ENCODE measurements at regions not wholly inside any gene's neighbourhood (a gene's known extent, or its start where the extent isn't known, plus 50 kb on each side); places are given as distances from the start of the nearest gene placed in this dataset.
"Not testable (repeated sequence)": the region's sequence is repeated elsewhere in the genome, so short reads cannot be mapped to it uniquely, and the experiment has no call there.

- Histone ChIP-seq H3K4me2 (ENCODE audit: low read length) (no peak overlapping the region), H3K4me3 (ENCODE audit: low read depth, low read length, poor library complexity, severe bottlenecking) (no peak overlapping the region), H3K79me2 (ENCODE audit: insufficient read depth, low read length) (no peaks in the 10 kb centered on the region), H3K27ac (ENCODE audit: low read depth, low read length, poor library complexity, severe bottlenecking) (no peak overlapping the region), H3K9me3 (ENCODE audit: low read length) (no peaks in the 10 kb centered on the region), H3K27me3 (ENCODE audit: insufficient read depth, low read length) (no peaks in the 10 kb centered on the region), H2AFZ (ENCODE audit: low read length) (no peak overlapping the region), H3K9me2 (ENCODE audit: low read depth, low read length) (no peaks in the 10 kb centered on the region), H3K9ac (ENCODE audit: low read length) (no peak overlapping the region), H3F3A (ENCODE audit: insufficient read depth, low read length) (no peaks in the 10 kb centered on the region), H4K20me1 (ENCODE audit: insufficient read depth, low read length) (no peaks in the 10 kb centered on the region), H3K4me1 (ENCODE audit: insufficient read depth, low read length, severe bottlenecking) (no peaks in the 10 kb centered on the region), H3K36me3 (ENCODE audit: insufficient read depth, low read length) (no peaks in the 10 kb centered on the region)
- no peak for TF ChIP-seq CTCF (IDR thresholded peaks at IDR 0.05; ENCODE audit: low read length)
- no peak for TF ChIP-seq EZH2 (IDR thresholded peaks at IDR 0.05; ENCODE audit: borderline replicate concordance, low read length)
Observed at GRCh38 chr5:164146223-164146622, 640.8 kb downstream of the MAT2B start.

GRCh38 chr5:164148292-164148691 is 642.9 kb downstream of the MAT2B start:
- Histone ChIP-seq H3K9me3 (ENCODE audit: low read length) (no peaks in the 10 kb centered on the region), H3K4me2 (ENCODE audit: low read length) (no peak overlapping the region), H3K9me2 (ENCODE audit: low read depth, low read length) (no peaks in the 10 kb centered on the region), H3K79me2 (ENCODE audit: insufficient read depth, low read length) (no peaks in the 10 kb centered on the region), H2AFZ (ENCODE audit: low read length) (no peak overlapping the region), H3K4me1 (ENCODE audit: insufficient read depth, low read length, severe bottlenecking) (no peaks in the 10 kb centered on the region), H3K27me3 (ENCODE audit: insufficient read depth, low read length) (no peaks in the 10 kb centered on the region), H4K20me1 (ENCODE audit: insufficient read depth, low read length) (no peaks in the 10 kb centered on the region), H3K9ac (ENCODE audit: low read length) (no peak overlapping the region), H3F3A (ENCODE audit: insufficient read depth, low read length) (no peaks in the 10 kb centered on the region), H3K27ac (ENCODE audit: low read depth, low read length, poor library complexity, severe bottlenecking) (no peak overlapping the region), H3K4me3 (ENCODE audit: low read depth, low read length, poor library complexity, severe bottlenecking) (no peak overlapping the region), H3K36me3 (ENCODE audit: insufficient read depth, low read length) (no peaks in the 10 kb centered on the region)
- no peak for TF ChIP-seq EZH2 (IDR thresholded peaks at IDR 0.05; ENCODE audit: borderline replicate concordance, low read length)
- no peak for TF ChIP-seq CTCF (IDR thresholded peaks at IDR 0.05; ENCODE audit: low read length)

GRCh38 chr5:164152539-164152938 is 647.1 kb downstream of the MAT2B start:
- H3K9me2 ChIP-seq (ENCODE audit: low read depth, low read length); H4K20me1 ChIP-seq (ENCODE audit: insufficient read depth, low read length); H3K36me3 ChIP-seq (ENCODE audit: insufficient read depth, low read length); H3F3A ChIP-seq (ENCODE audit: insufficient read depth, low read length); H3K79me2 ChIP-seq (ENCODE audit: insufficient read depth, low read length); H3K4me2 ChIP-seq (ENCODE audit: low read length); H3K9ac ChIP-seq (ENCODE audit: low read length); H3K4me3 ChIP-seq (ENCODE audit: low read depth, low read length, poor library complexity, severe bottlenecking); H2AFZ ChIP-seq (ENCODE audit: low read length); H3K9me3 ChIP-seq (ENCODE audit: low read length); H3K4me1 ChIP-seq (ENCODE audit: insufficient read depth, low read length, severe bottlenecking); H3K27ac ChIP-seq (ENCODE audit: low read depth, low read length, poor library complexity, severe bottlenecking); H3K27me3 ChIP-seq (ENCODE audit: insufficient read depth, low read length): not testable (repeated sequence)

GRCh38 chr5:164153469-164154172 is 648.2 kb downstream of the MAT2B start:
- no peak overlapping the region for H3K27ac ChIP-seq (ENCODE audit: low read depth, low read length, poor library complexity, severe bottlenecking)
- no peaks in the 10 kb centered on the region for H4K20me1 ChIP-seq (ENCODE audit: insufficient read depth, low read length)
- H3K9ac ChIP-seq (ENCODE audit: low read length) = no peak overlapping the region
- TF ChIP-seq EZH2 (IDR thresholded peaks at IDR 0.05; ENCODE audit: borderline replicate concordance, low read length) (no peak), CTCF (IDR thresholded peaks at IDR 0.05; ENCODE audit: low read length) (no peak)
- no peak overlapping the region for H2AFZ ChIP-seq (ENCODE audit: low read length)
- no peaks in the 10 kb centered on the region for H3K79me2 ChIP-seq (ENCODE audit: insufficient read depth, low read length)
- H3K4me1 ChIP-seq (ENCODE audit: insufficient read depth, low read length, severe bottlenecking) = no peaks in the 10 kb centered on the region
- no peaks in the 10 kb centered on the region for H3K9me3 ChIP-seq (ENCODE audit: low read length)
- no peaks in the 10 kb centered on the region for H3K9me2 ChIP-seq (ENCODE audit: low read depth, low read length)
- no peaks in the 10 kb centered on the region for H3K36me3 ChIP-seq (ENCODE audit: insufficient read depth, low read length)
- H3K4me3 ChIP-seq (ENCODE audit: low read depth, low read length, poor library complexity, severe bottlenecking) = no peak overlapping the region
- H3K4me2 ChIP-seq (ENCODE audit: low read length) = no peak overlapping the region
- H3F3A ChIP-seq (ENCODE audit: insufficient read depth, low read length) = no peaks in the 10 kb centered on the region
- no peaks in the 10 kb centered on the region for H3K27me3 ChIP-seq (ENCODE audit: insufficient read depth, low read length)
